Smooth muscle cell (in vitro differentiated cells): ENCODE measurements at regions not wholly inside any gene's neighbourhood (a gene's known extent, or its start where the extent isn't known, plus 50 kb on each side); places are given as distances from the start of the nearest gene placed in this dataset.
"Not testable (repeated sequence)": the region's sequence is repeated elsewhere in the genome, so short reads cannot be mapped to it uniquely, and the experiment has no call there.

Experiments used
- DNase-seq: peaks from one replicate; lab custom pipeline; 2025; ENCODE audit not compliant: unreplicated experiment; lab: John Stamatoyannopoulos, UW
- H2AFZ ChIP-seq: fragments of 200-600 bp; sonication (generic); 2 replicates; pipeline ENCODE4 v1.6.0; 2016; ENCODE audit warnings: antibody characterized with exemption, low read depth, mild to moderate bottlenecking
- H3F3A ChIP-seq: fragments of 200-600 bp; sonication (generic); 2 replicates; pipeline ENCODE4 v1.6.0; 2017; ENCODE audit warnings: antibody characterized with exemption, low read depth
- H3K27ac ChIP-seq: fragments of 200-600 bp; sonication (generic); 2 replicates; pipeline ENCODE4 v1.5.1; 2016; ENCODE audit warnings: low read depth, mild to moderate bottlenecking
- H3K27me3 ChIP-seq: fragments of 200-600 bp; sonication (generic); 2 replicates; pipeline ENCODE4 v1.6.1; 2016; ENCODE audit warnings: low read depth, mild to moderate bottlenecking
- H3K36me3 ChIP-seq: fragments of 200-600 bp; sonication (generic); 2 replicates; pipeline ENCODE4 v1.5.1; 2016; ENCODE audit warnings: low read depth
- H3K4me1 ChIP-seq: fragments of 200-600 bp; sonication (generic); 2 replicates; pipeline ENCODE4 v1.5.1; 2016; ENCODE audit warnings: low read depth
- H3K4me2 ChIP-seq: fragments of 200-600 bp; sonication (generic); 2 replicates; pipeline ENCODE4 v1.6.0; 2016; ENCODE audit warnings: mild to moderate bottlenecking
- H3K4me3 ChIP-seq: fragments of 200-600 bp; sonication (generic); 2 replicates; pipeline ENCODE4 v1.5.1; 2016; ENCODE audit warnings: mild to moderate bottlenecking
- H3K79me2 ChIP-seq: fragments of 200-600 bp; sonication (generic); 2 replicates; pipeline ENCODE4 v1.6.0; 2016; ENCODE audit warnings: low read depth, mild to moderate bottlenecking
- H3K9ac ChIP-seq: fragments of 200-600 bp; sonication (generic); 2 replicates; pipeline ENCODE4 v1.6.0; 2016; ENCODE audit warnings: low read depth
- H3K9me3 ChIP-seq: fragments of 200-600 bp; sonication (generic); replicated peaks from 2 replicates; pipeline ENCODE4 v1.5.1; 2016; ENCODE audit warnings: low read depth
- H4K20me1 ChIP-seq: fragments of 200-600 bp; sonication (generic); 2 replicates; pipeline ENCODE4 v1.6.0; 2016; ENCODE audit warnings: low read depth
- CTCF ChIP-seq: fragments of 200-600 bp; sonication (generic); IDR thresholded peaks from 2 replicates; pipeline ENCODE4 v1.5.1; 2017; ENCODE audit warnings: borderline replicate concordance, mild to moderate bottlenecking, antibody characterized with exemption; ENCODE audit not compliant: insufficient read depth, poor library complexity, severe bottlenecking
- WGBS: methylation state at CpG from one replicate; pipeline ENCODE4 v1.1.7; 2016; ENCODE audit warnings: low lambda C conversion rate; 5-methylcytosine and 5-hydroxymethylcytosine counted together

DNA sequence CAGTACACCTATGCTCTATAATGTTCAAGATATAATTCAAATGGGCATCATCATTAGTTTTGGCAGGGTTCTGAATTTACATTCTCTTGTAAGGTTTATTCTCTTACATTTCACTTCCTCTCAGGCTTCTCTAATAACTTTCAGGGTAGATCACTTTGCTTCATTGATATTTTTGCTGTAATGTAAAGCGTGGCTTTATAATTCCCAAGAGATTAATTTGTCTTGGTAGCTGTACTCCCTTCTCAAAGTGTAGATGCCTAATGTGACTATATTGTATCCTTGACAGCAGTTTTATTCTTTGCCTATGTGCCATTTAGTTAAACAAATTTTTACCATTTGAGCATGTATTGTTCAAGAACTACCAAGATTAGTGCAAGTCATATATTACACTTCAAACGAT is 889.1 kb downstream of the TAF11L14 start:
- no peak for DNase-seq
- Histone ChIP-seq H2AFZ (no peak overlapping the region), H3K36me3 (no peaks in the 10 kb centered on the region), H3K4me2 (no peak overlapping the region), H3K4me1 (no peaks in the 10 kb centered on the region), H3K4me3 (no peak overlapping the region), H4K20me1 (no peaks in the 10 kb centered on the region), H3F3A (no peaks in the 10 kb centered on the region), H3K27me3 (no peaks in the 10 kb centered on the region), H3K27ac (no peak overlapping the region), H3K79me2 (no peaks in the 10 kb centered on the region), H3K9me3 (no peaks in the 10 kb centered on the region), H3K9ac (no peak overlapping the region)
- no peak for TF ChIP-seq CTCF
- WGBS: 91% methylated on average over 2 of the region's 2 CpGs

DNA sequence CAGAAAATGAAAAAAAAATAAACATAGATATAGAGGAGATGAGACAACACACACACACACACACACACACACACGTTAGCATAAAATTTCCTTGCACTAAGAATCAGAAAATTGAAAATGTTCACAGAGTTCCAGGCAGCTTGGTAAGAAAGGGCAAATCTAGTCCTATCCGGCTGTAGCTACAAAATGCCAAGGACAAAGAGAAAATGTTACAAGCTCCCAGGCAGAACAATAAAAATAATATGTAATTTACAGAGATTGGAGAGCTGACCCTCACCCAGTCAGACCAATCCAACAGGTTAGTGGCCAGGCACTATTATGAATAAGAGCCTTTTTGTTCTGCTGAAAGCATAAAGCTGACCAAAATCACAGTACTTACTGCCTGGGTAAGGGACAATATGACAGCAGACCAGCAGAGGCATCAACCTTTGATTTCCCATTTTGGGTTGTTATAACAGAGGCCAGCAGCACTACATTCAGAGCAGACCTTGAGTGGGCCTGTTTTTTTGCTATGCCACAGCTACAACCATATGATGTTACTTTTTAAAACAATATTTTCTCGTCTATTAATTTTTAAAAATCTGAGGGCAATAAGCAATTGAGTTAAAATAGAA is 892.6 kb downstream of the TAF11L14 start:
- WGBS: 83% methylated on average over 3 of the region's 3 CpGs
- Histone ChIP-seq H3K4me2 (no peak overlapping the region), H3K27ac (no peak overlapping the region), H3K27me3 (no peaks in the 10 kb centered on the region), H3F3A (no peaks in the 10 kb centered on the region), H3K4me3 (no peak overlapping the region), H4K20me1 (no peaks in the 10 kb centered on the region), H2AFZ (no peak overlapping the region), H3K9ac (no peak overlapping the region), H3K9me3 (no peaks in the 10 kb centered on the region), H3K4me1 (no peaks in the 10 kb centered on the region), H3K79me2 (no peaks in the 10 kb centered on the region), H3K36me3 (no peaks in the 10 kb centered on the region)
- TF ChIP-seq CTCF: no peak
- DNase-seq: no peak

GRCh38 chr5:18533137-18533536 is 898.9 kb downstream of the TAF11L14 start:
- no peaks in the 10 kb centered on the region for H3K27me3 ChIP-seq
- no peak for DNase-seq
- no peak overlapping the region for H3K4me2 ChIP-seq
- no peaks in the 10 kb centered on the region for H3K4me1 ChIP-seq
- H4K20me1 ChIP-seq: no peaks in the 10 kb centered on the region
- TF ChIP-seq CTCF: no peak
- no peaks in the 10 kb centered on the region for H3K9me3 ChIP-seq
- H3F3A ChIP-seq: no peaks in the 10 kb centered on the region
- H3K27ac ChIP-seq: no peak overlapping the region
- H2AFZ ChIP-seq: no peak overlapping the region
- no peaks in the 10 kb centered on the region for H3K36me3 ChIP-seq
- H3K4me3 ChIP-seq: no peak overlapping the region
- H3K9ac ChIP-seq: no peak overlapping the region
- 92% methylated on average over 7 of the region's 7 CpGs for WGBS
- H3K79me2 ChIP-seq: no peaks in the 10 kb centered on the region

GRCh38 chr5:18534119-18534518 is 899.9 kb downstream of the TAF11L14 start:
- WGBS: 73% methylated on average over 3 of the region's 3 CpGs
- Histone ChIP-seq H3K79me2 (no peaks in the 10 kb centered on the region), H3K9me3 (no peaks in the 10 kb centered on the region), H3F3A (no peaks in the 10 kb centered on the region), H3K4me1 (no peaks in the 10 kb centered on the region), H3K9ac (no peak overlapping the region), H4K20me1 (no peaks in the 10 kb centered on the region), H2AFZ (no peak overlapping the region), H3K27ac (no peak overlapping the region), H3K4me2 (no peak overlapping the region), H3K36me3 (no peaks in the 10 kb centered on the region), H3K27me3 (no peaks in the 10 kb centered on the region), H3K4me3 (no peak overlapping the region)
- no peak for DNase-seq
- no peak for TF ChIP-seq CTCF

GRCh38 chr5:18535753-18536152 is 901.5 kb downstream of the TAF11L14 start:
- H3K4me3 ChIP-seq, H3F3A ChIP-seq, H3K27me3 ChIP-seq, H3K79me2 ChIP-seq, DNase-seq, H3K36me3 ChIP-seq, H2AFZ ChIP-seq, H3K9ac ChIP-seq, H3K9me3 ChIP-seq, H4K20me1 ChIP-seq, H3K4me1 ChIP-seq, H3K4me2 ChIP-seq, H3K27ac ChIP-seq: not testable (repeated sequence)
- WGBS: 94% methylated on average over 7 of the region's 7 CpGs
